Right lobe of liver (tissue), 6 donors: ENCODE measurements at regions not wholly inside any gene's neighbourhood (a gene's known extent, or its start where the extent isn't known, plus 50 kb on each side); places are given as distances from the start of the nearest gene placed in this dataset.
"Not testable (repeated sequence)": the region's sequence is repeated elsewhere in the genome, so short reads cannot be mapped to it uniquely, and the experiment has no call there.

ENCODE experiments used
- ATAC-seq, 4 donors: fragments of 200-7000 bp; cut with Tn5 transposase; one replicate each; pipeline ENCODE4 v1.9.1; 2020; ENCODE audit warnings: mild to moderate bottlenecking in 4 of 4, moderate library complexity in 4 of 4
- DNase-seq, 3 donors: peaks; one replicate each; pipeline ENCODE4 v3.0.0-alpha.2; 2020
- H3K27ac ChIP-seq, 3 donors: fragments of 200-600 bp; one replicate each; pipeline ENCODE4 v1.8.0; 2022
- H3K27me3 ChIP-seq, 2 donors: fragments of 200-600 bp; one replicate each; pipeline ENCODE4 v1.8.0; 2022
- H3K36me3 ChIP-seq, 4 donors: fragments of 200-600 bp; sonication (generic) in 1 of 4; one replicate each; pipeline versions ENCODE4 v1.5.1 to v1.8.0; 2017 to 2022; ENCODE audit warnings: control low read depth in 1 of 4
- H3K4me1 ChIP-seq, 4 donors: fragments of 200-600 bp; sonication (generic) in 1 of 4; one replicate each; pipeline versions ENCODE4 v1.5.1 to v1.8.0; 2017 to 2022; ENCODE audit warnings: control low read depth in 1 of 4
- H3K4me3 ChIP-seq, 3 donors: fragments of 200-600 bp; one replicate each; pipeline ENCODE4 v1.8.0; 2022
- H3K9me3 ChIP-seq, 4 donors: fragments of 200-600 bp; sonication (generic) in 1 of 4; one replicate each; pipeline versions ENCODE4 v1.5.1 to v1.8.0; 2017 to 2022; ENCODE audit warnings: control low read depth in 1 of 4
- CTCF ChIP-seq, 4 donors: fragments of 200-600 bp in 3 of 4; fragments of 450-650 bp in 1 of 4; IDR thresholded peaks; one replicate each; pipeline versions ENCODE4 v1.5.1 to v1.8.0; 2016 to 2022; ENCODE audit warnings: antibody characterized with exemption in 4 of 4, mild to moderate bottlenecking in 2 of 4
- POLR2A ChIP-seq: fragments of 450-650 bp; IDR thresholded peaks from one replicate; pipeline ENCODE4 v1.6.1; 2017; ENCODE audit warnings: antibody characterized with exemption, mild to moderate bottlenecking
- WGBS: methylation state at CpG from one replicate; pipeline ENCODE4 v1.1.6; 2018; ENCODE audit warnings: low coverage, low lambda C conversion rate; ENCODE audit not compliant: insufficient coverage; ENCODE audit errors: missing lambda C conversion rate; 5-methylcytosine and 5-hydroxymethylcytosine counted together
- intact Hi-C, 2 donors: fragments of 100-400 bp; cut with DNase I; formaldehyde crosslinking; loops; one replicate each; pipeline versions ENCODE4 v1.11.2 to v1.14.1; 2022
- donor health status: DM: no; HTN: yes; CAD: no.
- donor health status: DM: no; HTN: no; CAD: no.
- donor health status: DM: no; HTN: no; CAD: no.
- donor health status: DM: no; HTN: yes; CAD: no.
- donor health status: DM: no; HTN: yes; CAD: no.

GRCh38 chr4:28287831-28288233 is 1427.2 kb downstream of the STIM2 start:
- Histone ChIP-seq H3K9me3 (no peaks in the 10 kb centered on the region), H3K4me3 (no peak overlapping the region), H3K27ac (no peak overlapping the region), H3K27me3 (no peaks in the 10 kb centered on the region), H3K36me3 (no peaks in the 10 kb centered on the region), H3K4me1 (no peaks in the 10 kb centered on the region)
- intact Hi-C loops = no loop called here
- TF ChIP-seq CTCF (IDR thresholded peaks at IDR 0.05) (no peak), POLR2A (no peak)
- ATAC-seq = peak in 1 of 4 donors; percentile 33
- WGBS = 84% methylated on average over 2 of the region's 3 CpGs
- no peak for DNase-seq

- H3K36me3 ChIP-seq = no peaks in the 10 kb centered on the region
- H3K4me3 ChIP-seq = no peak overlapping the region
- no peaks in the 10 kb centered on the region for H3K9me3 ChIP-seq
- H3K27ac ChIP-seq = no peak overlapping the region
- TF ChIP-seq POLR2A (no peak), CTCF (IDR thresholded peaks at IDR 0.05) (no peak)
- DNase-seq (no peak), ATAC-seq (no peak)
- whole genome bisulfite sequencing = 58% methylated on average over 1 of the region's 1 CpG
- intact Hi-C loops = no loop called here
- no peaks in the 10 kb centered on the region for H3K4me1 ChIP-seq
- H3K27me3 ChIP-seq = no peaks in the 10 kb centered on the region
Observed at GRCh38 chr4:28296239-28296638, 1435.6 kb downstream of the STIM2 start.

DNA sequence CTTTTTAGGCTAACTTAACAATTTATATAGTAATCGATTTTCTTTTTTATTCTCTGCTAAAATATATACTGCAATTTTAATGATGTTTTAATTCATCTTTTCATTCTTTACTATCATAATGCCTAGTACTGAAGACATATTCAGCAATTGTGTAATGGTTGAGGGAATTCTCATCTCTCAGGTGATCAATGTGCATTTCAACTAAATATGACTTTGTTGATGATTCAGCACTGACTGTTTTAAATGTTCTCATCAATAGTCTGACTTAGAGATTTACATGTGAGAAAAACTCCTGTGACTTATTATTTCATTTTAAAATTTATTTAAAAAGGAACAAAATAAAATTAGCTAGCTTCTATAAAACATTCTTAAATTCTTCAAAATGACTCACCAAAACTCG is 1450.3 kb downstream of the STIM2 start:
- no peak for ATAC-seq
- TF ChIP-seq POLR2A (no peak), CTCF (IDR thresholded peaks at IDR 0.05) (no peak)
- WGBS = 81% methylated on average over 2 of the region's 2 CpGs
- Histone ChIP-seq H3K27ac (no peak overlapping the region), H3K4me3 (no peak overlapping the region), H3K36me3 (no peaks in the 10 kb centered on the region), H3K4me1 (peaks cover 0 to 12% (median 4%) of the 10 kb centered on the region in 4 donors), H3K9me3 (no peaks in the 10 kb centered on the region), H3K27me3 (no peaks in the 10 kb centered on the region)
- intact Hi-C loops = no loop called here
- DNase-seq = no peak

DNA sequence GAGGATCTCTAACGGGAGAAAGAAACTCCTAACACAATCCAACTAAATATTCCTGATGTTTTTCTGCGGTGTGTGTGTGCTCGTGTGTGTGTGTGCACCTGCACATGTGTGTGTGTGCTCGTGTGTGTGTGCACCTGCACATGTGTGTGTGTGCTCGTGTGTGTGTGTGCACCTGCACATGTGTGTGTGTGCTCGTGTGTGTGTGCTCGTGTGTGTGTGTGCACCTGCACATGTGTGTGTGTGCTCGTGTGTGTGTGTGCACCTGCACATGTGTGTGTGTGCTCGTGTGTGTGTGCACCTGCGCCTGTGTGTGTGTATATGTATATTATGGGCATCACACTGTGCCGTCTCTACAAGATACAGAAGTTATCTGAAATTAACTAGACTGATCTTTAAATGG is 1451.9 kb downstream of the STIM2 start:
- H3K36me3 ChIP-seq, H3K9me3 ChIP-seq, intact Hi-C loops, H3K27ac ChIP-seq, H3K27me3 ChIP-seq, H3K4me3 ChIP-seq, ATAC-seq, DNase-seq: not testable (repeated sequence)
- 70% methylated on average over 3 of the region's 11 CpGs for WGBS
- peaks cover 0 to 12% (median 4%) of the 10 kb centered on the region in 4 donors for H3K4me1 ChIP-seq

GRCh38 chr4:28313729-28314713 is 1453.4 kb downstream of the STIM2 start:
- intact Hi-C loops = no loop called here
- Histone ChIP-seq H3K9me3 (no peaks in the 10 kb centered on the region), H3K36me3 (no peaks in the 10 kb centered on the region), H3K4me1 (peaks cover 0 to 12% (median 4%) of the 10 kb centered on the region in 4 donors), H3K27ac (peak overlapping the region in 2 of 3 donors; percentile 45 to 47), H3K4me3 (peak overlapping the region in 1 of 3 donors; percentile 14), H3K27me3 (no peaks in the 10 kb centered on the region)
- DNase-seq (peak in 1 of 3 donors; percentile 72), ATAC-seq (peak; percentile 96 to 99 (median 98))
- 18% methylated on average over 2 of the region's 2 CpGs for WGBS
- TF ChIP-seq POLR2A (no peak), CTCF (IDR thresholded peaks at IDR 0.05) (no peak)
